ENCODE measurements at regions not wholly inside any gene's neighbourhood (a gene's known extent, or its start where the extent isn't known, plus 50 kb on each side); places are given as distances from the start of the nearest gene placed in this dataset.

GRCh38 chr2:145415151-145415550 lies 895.2 kb upstream of the ZEB2 start:
- TF ChIP-seq, protein P1, sequence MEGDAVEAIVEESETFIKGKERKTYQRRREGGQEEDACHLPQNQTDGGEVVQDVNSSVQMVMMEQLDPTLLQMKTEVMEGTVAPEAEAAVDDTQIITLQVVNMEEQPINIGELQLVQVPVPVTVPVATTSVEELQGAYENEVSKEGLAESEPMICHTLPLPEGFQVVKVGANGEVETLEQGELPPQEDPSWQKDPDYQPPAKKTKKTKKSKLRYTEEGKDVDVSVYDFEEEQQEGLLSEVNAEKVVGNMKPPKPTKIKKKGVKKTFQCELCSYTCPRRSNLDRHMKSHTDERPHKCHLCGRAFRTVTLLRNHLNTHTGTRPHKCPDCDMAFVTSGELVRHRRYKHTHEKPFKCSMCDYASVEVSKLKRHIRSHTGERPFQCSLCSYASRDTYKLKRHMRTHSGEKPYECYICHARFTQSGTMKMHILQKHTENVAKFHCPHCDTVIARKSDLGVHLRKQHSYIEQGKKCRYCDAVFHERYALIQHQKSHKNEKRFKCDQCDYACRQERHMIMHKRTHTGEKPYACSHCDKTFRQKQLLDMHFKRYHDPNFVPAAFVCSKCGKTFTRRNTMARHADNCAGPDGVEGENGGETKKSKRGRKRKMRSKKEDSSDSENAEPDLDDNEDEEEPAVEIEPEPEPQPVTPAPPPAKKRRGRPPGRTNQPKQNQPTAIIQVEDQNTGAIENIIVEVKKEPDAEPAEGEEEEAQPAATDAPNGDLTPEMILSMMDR (IDR thresholded peaks at IDR 0.05): no peak
- TF ChIP-seq EP300 (IDR thresholded peaks at IDR 0.05): no peak
